ENCODE measurements at regions not wholly inside any gene's neighbourhood (a gene's known extent, or its start where the extent isn't known, plus 50 kb on each side); places are given as distances from the start of the nearest gene placed in this dataset.

DNA sequence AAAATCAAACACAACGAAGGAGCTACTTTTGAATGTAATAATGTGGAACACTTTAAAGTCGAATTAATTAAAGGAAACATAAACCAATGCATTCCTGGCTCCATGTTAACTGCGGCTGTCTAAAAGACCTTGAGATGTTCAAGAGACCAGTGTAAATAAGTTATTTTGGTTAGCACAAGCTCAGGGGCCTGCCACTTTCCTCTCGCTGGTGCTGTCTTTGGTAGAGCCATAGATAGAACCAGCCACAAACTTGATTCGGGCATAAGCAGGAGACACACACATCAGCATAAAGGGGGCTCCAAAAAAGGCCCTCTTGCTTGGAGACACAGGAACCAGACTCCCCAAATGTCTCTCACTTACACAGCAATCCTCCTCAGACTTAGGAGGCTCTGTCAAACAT lies 121.6 kb upstream of the TBX20 start:
- Histone ChIP-seq H2AFZ (replicated peaks; ENCODE audit: low read length, poor library complexity) (no peak overlapping the region), H3K4me2 (ENCODE audit: low read depth, low read length) (no peak overlapping the region), H2BK5ac (ENCODE audit: low read depth, low read length, poor library complexity, severe bottlenecking) (no peak overlapping the region), H3K4me3 (ENCODE audit: insufficient read depth, low read depth, low read length) (no peak overlapping the region), H3K9me1 (ENCODE audit: insufficient read depth, low read length) (no peaks in the 10 kb centered on the region; the same call in 1 of the 2 replicates), H3K27ac (ENCODE audit: insufficient read depth, low read length) (no peak overlapping the region), H2AK9ac (replicated peaks; ENCODE audit: low read depth, low read length, poor library complexity) (no peak overlapping the region), H3K36me3 (ENCODE audit: control insufficient read depth, insufficient read depth, low read length) (no peaks in the 10 kb centered on the region), H3K23ac (ENCODE audit: low read depth, low read length) (no peak overlapping the region), H4K91ac (ENCODE audit: insufficient read depth, low read depth, low read length) (no peak overlapping the region), H3K79me1 (ENCODE audit: low read depth in 1 of 2, low read length in 2 of 2) (no peaks in the 10 kb centered on the region), H3K4ac (ENCODE audit: low read depth, low read length) (no peak overlapping the region), H3K4me1 (ENCODE audit: control insufficient read depth, insufficient read depth, low read length) (no peaks in the 10 kb centered on the region), H3K9me3 (ENCODE audit: control insufficient read depth, insufficient read depth, low read length) (no peaks in the 10 kb centered on the region), H3K56ac (ENCODE audit: extremely low read depth, insufficient read depth, low read length) (no peak overlapping the region), H3K9ac (ENCODE audit: low read depth, low read length) (no peak overlapping the region), H4K20me1 (ENCODE audit: insufficient read depth, low read length) (no peaks in the 10 kb centered on the region), H2BK15ac (ENCODE audit: low read depth, low read length) (no peak overlapping the region), H4K8ac (ENCODE audit: low read depth in 2 of 2, low read length in 2 of 2) (no peak overlapping the region), H4K5ac (ENCODE audit: low read depth, low read length) (no peak overlapping the region), H3K18ac (ENCODE audit: low read depth, low read length) (no peak overlapping the region), H3K14ac (replicated peaks; ENCODE audit: low read depth, low read length) (no peak overlapping the region), H3K27me3 (ENCODE audit: control insufficient read depth, insufficient read depth, low read length) (no peaks in the 10 kb centered on the region), H2BK20ac (ENCODE audit: low read depth, low read length) (no peak overlapping the region), H2AK5ac (ENCODE audit: low read depth, low read length) (no peak overlapping the region), H2BK120ac (ENCODE audit: low read depth, low read length) (no peak overlapping the region)
- TF ChIP-seq, protein P1, sequence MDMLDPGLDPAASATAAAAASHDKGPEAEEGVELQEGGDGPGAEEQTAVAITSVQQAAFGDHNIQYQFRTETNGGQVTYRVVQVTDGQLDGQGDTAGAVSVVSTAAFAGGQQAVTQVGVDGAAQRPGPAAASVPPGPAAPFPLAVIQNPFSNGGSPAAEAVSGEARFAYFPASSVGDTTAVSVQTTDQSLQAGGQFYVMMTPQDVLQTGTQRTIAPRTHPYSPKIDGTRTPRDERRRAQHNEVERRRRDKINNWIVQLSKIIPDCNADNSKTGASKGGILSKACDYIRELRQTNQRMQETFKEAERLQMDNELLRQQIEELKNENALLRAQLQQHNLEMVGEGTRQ (IDR thresholded peaks at IDR 0.05; ENCODE audit: low read depth, low read length): no peak
- no peak for TF ChIP-seq SMC3 (IDR thresholded peaks at IDR 0.05; ENCODE audit: low read depth, low read length)
- no peak for TF ChIP-seq NFE2L2 (IDR thresholded peaks at IDR 0.05; ENCODE audit: low read depth, low read length)
- TF ChIP-seq CHD1 (IDR thresholded peaks at IDR 0.05; ENCODE audit: low read depth, low read length): no peak
- no peak for TF ChIP-seq FOS (IDR thresholded peaks at IDR 0.05; ENCODE audit: low read depth, low read length)
- no peak for TF ChIP-seq RFX5 (IDR thresholded peaks at IDR 0.05; ENCODE audit: low read depth, low read length)
- TF ChIP-seq POLR2A (IDR thresholded peaks at IDR 0.05; ENCODE audit: low read depth, low read length): no peak
- TF ChIP-seq, protein P2, sequence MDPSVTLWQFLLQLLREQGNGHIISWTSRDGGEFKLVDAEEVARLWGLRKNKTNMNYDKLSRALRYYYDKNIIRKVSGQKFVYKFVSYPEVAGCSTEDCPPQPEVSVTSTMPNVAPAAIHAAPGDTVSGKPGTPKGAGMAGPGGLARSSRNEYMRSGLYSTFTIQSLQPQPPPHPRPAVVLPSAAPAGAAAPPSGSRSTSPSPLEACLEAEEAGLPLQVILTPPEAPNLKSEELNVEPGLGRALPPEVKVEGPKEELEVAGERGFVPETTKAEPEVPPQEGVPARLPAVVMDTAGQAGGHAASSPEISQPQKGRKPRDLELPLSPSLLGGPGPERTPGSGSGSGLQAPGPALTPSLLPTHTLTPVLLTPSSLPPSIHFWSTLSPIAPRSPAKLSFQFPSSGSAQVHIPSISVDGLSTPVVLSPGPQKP (IDR thresholded peaks at IDR 0.05; ENCODE audit: borderline replicate concordance, low read depth, low read length): no peak
- no peak for TF ChIP-seq BHLHE40 (IDR thresholded peaks at IDR 0.05; ENCODE audit: low read depth, low read length)
- no peak for TF ChIP-seq RCOR1 (IDR thresholded peaks at IDR 0.05; ENCODE audit: insufficient replicate concordance, low read length)
- no peak for TF ChIP-seq MAFK (IDR thresholded peaks at IDR 0.05; ENCODE audit: low read depth, low read length)
- no peak for TF ChIP-seq RAD21 (IDR thresholded peaks at IDR 0.05; ENCODE audit: low read length)
- TF ChIP-seq MAZ (IDR thresholded peaks at IDR 0.05; ENCODE audit: borderline replicate concordance, low read depth, low read length): no peak
- no peak for TF ChIP-seq CEBPB (IDR thresholded peaks at IDR 0.05; ENCODE audit: low read depth, low read length)
- no peak for TF ChIP-seq MXI1 (IDR thresholded peaks at IDR 0.05; ENCODE audit: borderline replicate concordance, low read depth, low read length)
- TF ChIP-seq, protein P3, sequence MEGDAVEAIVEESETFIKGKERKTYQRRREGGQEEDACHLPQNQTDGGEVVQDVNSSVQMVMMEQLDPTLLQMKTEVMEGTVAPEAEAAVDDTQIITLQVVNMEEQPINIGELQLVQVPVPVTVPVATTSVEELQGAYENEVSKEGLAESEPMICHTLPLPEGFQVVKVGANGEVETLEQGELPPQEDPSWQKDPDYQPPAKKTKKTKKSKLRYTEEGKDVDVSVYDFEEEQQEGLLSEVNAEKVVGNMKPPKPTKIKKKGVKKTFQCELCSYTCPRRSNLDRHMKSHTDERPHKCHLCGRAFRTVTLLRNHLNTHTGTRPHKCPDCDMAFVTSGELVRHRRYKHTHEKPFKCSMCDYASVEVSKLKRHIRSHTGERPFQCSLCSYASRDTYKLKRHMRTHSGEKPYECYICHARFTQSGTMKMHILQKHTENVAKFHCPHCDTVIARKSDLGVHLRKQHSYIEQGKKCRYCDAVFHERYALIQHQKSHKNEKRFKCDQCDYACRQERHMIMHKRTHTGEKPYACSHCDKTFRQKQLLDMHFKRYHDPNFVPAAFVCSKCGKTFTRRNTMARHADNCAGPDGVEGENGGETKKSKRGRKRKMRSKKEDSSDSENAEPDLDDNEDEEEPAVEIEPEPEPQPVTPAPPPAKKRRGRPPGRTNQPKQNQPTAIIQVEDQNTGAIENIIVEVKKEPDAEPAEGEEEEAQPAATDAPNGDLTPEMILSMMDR (conservative IDR thresholded peaks at IDR 0.05; ENCODE audit: low read depth, low read length): no peak
- in situ Hi-C loops (cut with MboI; ENCODE audit: low sequenced_read_pairs): no loop called here
- CTCF ChIA-PET: no interaction called here
- WGBS, 2 experiments (ENCODE audit: extremely low coverage in 2 of 2, insufficient read length in 1 of 2): no CpG with 5 or more reads among the region's 5 CpGs
- no peak for ATAC-seq (ENCODE audit: low read depth)
- intact Hi-C loops (cut with micrococcal nuclease): no loop called here
- POLR2A ChIA-PET (ENCODE audit: unreplicated experiment): no interaction called here
- dilution Hi-C loops (cut with HindIII; ENCODE audit: low sequenced_read_pairs, unreplicated experiment): no loop called here
- DNase-seq: no peak
- no TSS peak for BruUV-seq (replicated peaks)

All from IMR-90 (cell line).